SK-N-SH treated with all-trans-retinoic acid at 6 μM for 48 hours (cell line): ENCODE measurements at regions not wholly inside any gene's neighbourhood (a gene's known extent, or its start where the extent isn't known, plus 50 kb on each side); places are given as distances from the start of the nearest gene placed in this dataset.
"Not testable (repeated sequence)": the region's sequence is repeated elsewhere in the genome, so short reads cannot be mapped to it uniquely, and the experiment has no call there.

Experiments
- ATAC-seq: fragments of 200-7000 bp; cut with Tn5 transposase; 3 replicates; pipeline ENCODE4 v1.9.1; 2020; ENCODE audit warnings: mild to moderate bottlenecking, moderate library complexity
- ARNTL ChIP-seq: fragments of 450-650 bp; formaldehyde crosslinking; IDR thresholded peaks from 2 replicates; pipeline ENCODE4 v1.5.0; 2020; ENCODE audit warnings: low read depth, mild to moderate bottlenecking, moderate library complexity, borderline replicate concordance
- BACH2 ChIP-seq: fragments of 250-450 bp; sonication (Bioruptor Pico); IDR thresholded peaks from 2 replicates; pipeline ENCODE4 v1.9.0; 2021; ENCODE audit warnings: mild to moderate bottlenecking, borderline replicate concordance
- CSDC2 ChIP-seq: fragments of 250-450 bp; sonication (Bioruptor Pico); IDR thresholded peaks from 2 replicates; pipeline ENCODE4 v1.5.0; 2020; ENCODE audit warnings: mild to moderate bottlenecking, moderate library complexity
- ESRRG ChIP-seq: fragments of 250-450 bp; sonication (Bioruptor Pico); IDR thresholded peaks from 2 replicates; pipeline ENCODE4 v1.6.1; 2021; ENCODE audit warnings: mild to moderate bottlenecking
- GLIS3 ChIP-seq: fragments of 250-450 bp; sonication (Bioruptor Pico); IDR thresholded peaks from 2 replicates; pipeline ENCODE4 v1.5.0; 2020; ENCODE audit warnings: mild to moderate bottlenecking, moderate library complexity
- ISL1 ChIP-seq: fragments of 250-450 bp; sonication (Bioruptor Pico); IDR thresholded peaks from 2 replicates; pipeline ENCODE4 v2.1.2; 2022; ENCODE audit warnings: mild to moderate bottlenecking, moderate library complexity
- OSR1 ChIP-seq: fragments of 250-450 bp; sonication (Bioruptor Pico); IDR thresholded peaks from 2 replicates; pipeline ENCODE4 v1.8.0; 2022; ENCODE audit warnings: moderate library complexity, mild to moderate bottlenecking, inconsistent platforms
- RARB ChIP-seq: fragments of 250-450 bp; sonication (Bioruptor Pico); IDR thresholded peaks from 2 replicates; pipeline ENCODE4 v1.8.0; 2021; ENCODE audit warnings: mild to moderate bottlenecking, moderate library complexity
- SNAI2 ChIP-seq: fragments of 250-450 bp; sonication (Bioruptor Pico); IDR thresholded peaks from 2 replicates; pipeline ENCODE4 v1.5.0; 2020; ENCODE audit warnings: mild to moderate bottlenecking, moderate library complexity
- TCF4 ChIP-seq: fragments of 250-450 bp; sonication (Bioruptor Pico); IDR thresholded peaks from 2 replicates; pipeline ENCODE4 v1.8.0; 2021; ENCODE audit warnings: mild to moderate bottlenecking, moderate library complexity, borderline replicate concordance
- TOX ChIP-seq: fragments of 250-450 bp; sonication (Bioruptor Pico); IDR thresholded peaks from 2 replicates; pipeline ENCODE4 v1.8.0; 2021; ENCODE audit warnings: mild to moderate bottlenecking, moderate library complexity, borderline replicate concordance
- ZC3H10 ChIP-seq: fragments of 250-450 bp; sonication (Bioruptor Pico); IDR thresholded peaks from 2 replicates; pipeline ENCODE4 v1.5.1; 2021; ENCODE audit warnings: mild to moderate bottlenecking, moderate library complexity
- ZFP3 ChIP-seq: fragments of 250-450 bp; sonication (Bioruptor Pico); IDR thresholded peaks from 2 replicates; pipeline ENCODE4 v1.5.0; 2020; ENCODE audit warnings: mild to moderate bottlenecking, moderate library complexity
- ZFP30 ChIP-seq: fragments of 450-650 bp; formaldehyde crosslinking; IDR thresholded peaks from 2 replicates; pipeline ENCODE4 v1.5.0; 2022; ENCODE audit warnings: mild to moderate bottlenecking, moderate library complexity
- ZNF565 ChIP-seq: fragments of 450-650 bp; formaldehyde crosslinking; conservative IDR thresholded peaks from 2 replicates; pipeline ENCODE4 v1.5.0; 2020; ENCODE audit warnings: low read depth, mild to moderate bottlenecking, moderate library complexity
- ZNF70 ChIP-seq: fragments of 450-650 bp; formaldehyde crosslinking; IDR thresholded peaks from 2 replicates; pipeline ENCODE4 v1.5.0; 2020; ENCODE audit warnings: mild to moderate bottlenecking, moderate library complexity
- TF ChIP-seq, protein P1 (sequence below): fragments of 250-450 bp; sonication (Bioruptor Pico); IDR thresholded peaks from 2 replicates; pipeline ENCODE4 v1.8.0; 2020; ENCODE audit warnings: mild to moderate bottlenecking, moderate library complexity, borderline replicate concordance
- TF ChIP-seq, protein P2 (sequence below): fragments of 250-450 bp; sonication (Bioruptor Pico); IDR thresholded peaks from 2 replicates; pipeline ENCODE4 v1.5.1; 2020; ENCODE audit warnings: low read depth, mild to moderate bottlenecking, moderate library complexity
- TF ChIP-seq, protein P3 (sequence below): fragments of 250-450 bp; sonication (Bioruptor Pico); IDR thresholded peaks from 2 replicates; pipeline ENCODE4 v1.5.1; 2021; ENCODE audit warnings: mild to moderate bottlenecking, moderate library complexity
- TF ChIP-seq, protein P4 (sequence below): fragments of 250-450 bp; sonication (Bioruptor Pico); IDR thresholded peaks from 2 replicates; pipeline ENCODE4 v1.5.0; 2020; ENCODE audit warnings: mild to moderate bottlenecking, moderate library complexity
- TF ChIP-seq, protein P5 (sequence below): fragments of 250-450 bp; sonication (Bioruptor Pico); IDR thresholded peaks from 2 replicates; pipeline ENCODE4 v1.8.0; 2021; ENCODE audit warnings: low read depth, mild to moderate bottlenecking, moderate library complexity, borderline replicate concordance

DNA sequence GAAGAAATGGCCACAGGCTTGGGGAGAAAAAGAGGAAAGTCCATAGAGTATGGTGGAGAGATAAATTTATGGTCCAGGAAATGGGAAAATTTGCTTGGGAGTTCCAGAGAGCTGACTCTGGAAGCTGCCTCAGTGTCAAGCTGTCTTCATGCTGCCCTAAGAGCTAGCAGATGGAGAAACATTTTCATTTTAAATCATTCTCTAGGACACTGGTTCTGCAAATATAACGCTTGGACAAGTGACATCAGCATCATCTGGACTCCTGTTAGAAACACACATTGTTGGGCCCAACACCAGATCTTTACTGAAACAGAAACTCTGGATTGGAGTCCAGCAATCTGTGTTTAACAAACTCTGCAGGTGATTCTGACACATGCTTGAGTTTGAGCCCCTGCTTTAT, 592.0 kb upstream of the KLF12 start:
- no peak for ATAC-seq
- no peak for TF ChIP-seq ARNTL (CRISPR knock-in tag)
- no peak for TF ChIP-seq BACH2 (CRISPR knock-in tag)

DNA sequence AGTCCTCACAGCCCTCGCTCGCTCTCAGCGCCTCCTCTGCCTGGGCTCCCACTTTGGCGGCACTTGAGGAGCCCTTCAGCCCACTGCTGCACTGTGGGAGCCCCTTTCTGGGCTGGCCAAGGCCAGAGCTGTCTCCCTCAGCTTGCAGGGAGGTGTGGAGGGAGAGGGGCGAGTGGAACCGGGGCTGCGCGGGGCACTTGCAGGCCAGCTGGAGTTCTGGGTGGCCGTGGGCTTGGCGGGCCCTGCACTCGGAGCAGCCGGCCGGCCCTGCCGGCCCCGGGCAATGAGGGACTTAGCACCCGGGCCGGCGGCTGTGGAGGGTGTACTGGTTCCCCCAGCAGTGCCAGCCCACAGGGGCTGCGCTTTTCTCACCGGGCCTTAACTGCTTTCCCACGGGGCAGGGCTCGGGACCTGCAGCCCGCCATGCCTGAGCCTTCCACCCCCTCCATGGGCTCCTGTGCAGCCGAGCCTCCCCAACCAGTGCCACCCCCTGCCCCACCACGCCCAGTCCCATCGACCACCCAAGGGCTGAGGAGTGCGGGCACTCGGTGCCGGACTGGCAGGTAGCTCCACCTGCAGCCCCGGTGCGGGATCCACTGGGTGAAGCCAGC, 584.1 kb upstream of the KLF12 start:
- not testable (repeated sequence) for ATAC-seq

DNA sequence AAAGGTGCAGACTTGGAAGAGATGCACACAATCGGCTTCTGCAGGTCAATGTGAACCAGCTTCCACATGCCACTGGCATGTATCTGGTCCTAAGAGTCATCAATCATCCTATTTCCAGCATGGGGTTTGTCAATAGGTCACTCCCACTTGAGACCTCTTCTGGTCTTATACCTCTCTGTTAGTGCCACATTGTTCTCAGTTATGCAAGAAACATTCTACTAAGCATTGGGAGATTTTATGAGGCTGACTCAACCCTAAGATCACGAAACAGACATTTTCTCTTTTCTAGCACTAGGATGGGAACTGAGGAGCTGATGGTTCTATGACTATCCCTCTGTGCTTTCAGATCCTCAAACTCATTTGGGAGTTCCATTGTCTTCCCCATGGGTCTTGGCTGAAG, 581.5 kb upstream of the KLF12 start:
- ATAC-seq: no peak
- no peak for TF ChIP-seq ZNF70 (CRISPR knock-in tag)
- TF ChIP-seq ZNF565 (CRISPR knock-in tag): no peak

DNA sequence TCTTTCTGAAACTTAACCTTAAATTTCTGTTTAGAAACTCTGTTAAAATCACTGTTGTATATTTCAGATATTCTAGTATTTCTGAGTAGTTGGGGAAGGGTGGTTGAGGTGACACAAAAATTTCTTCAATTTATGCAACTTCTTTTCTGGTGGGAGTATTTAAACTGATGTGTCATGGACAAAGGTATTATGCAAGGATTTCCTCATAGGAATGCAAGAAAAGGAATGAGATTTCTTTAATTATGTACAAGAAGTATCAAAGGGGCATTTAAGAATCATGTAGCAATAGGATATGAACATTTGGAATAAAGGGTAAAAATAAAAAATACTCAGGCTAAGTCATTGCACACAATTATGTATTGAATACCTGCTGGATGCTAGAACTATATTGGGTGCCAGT, 575.8 kb upstream of the KLF12 start:
- ATAC-seq: no peak
- TF ChIP-seq, protein P1, sequence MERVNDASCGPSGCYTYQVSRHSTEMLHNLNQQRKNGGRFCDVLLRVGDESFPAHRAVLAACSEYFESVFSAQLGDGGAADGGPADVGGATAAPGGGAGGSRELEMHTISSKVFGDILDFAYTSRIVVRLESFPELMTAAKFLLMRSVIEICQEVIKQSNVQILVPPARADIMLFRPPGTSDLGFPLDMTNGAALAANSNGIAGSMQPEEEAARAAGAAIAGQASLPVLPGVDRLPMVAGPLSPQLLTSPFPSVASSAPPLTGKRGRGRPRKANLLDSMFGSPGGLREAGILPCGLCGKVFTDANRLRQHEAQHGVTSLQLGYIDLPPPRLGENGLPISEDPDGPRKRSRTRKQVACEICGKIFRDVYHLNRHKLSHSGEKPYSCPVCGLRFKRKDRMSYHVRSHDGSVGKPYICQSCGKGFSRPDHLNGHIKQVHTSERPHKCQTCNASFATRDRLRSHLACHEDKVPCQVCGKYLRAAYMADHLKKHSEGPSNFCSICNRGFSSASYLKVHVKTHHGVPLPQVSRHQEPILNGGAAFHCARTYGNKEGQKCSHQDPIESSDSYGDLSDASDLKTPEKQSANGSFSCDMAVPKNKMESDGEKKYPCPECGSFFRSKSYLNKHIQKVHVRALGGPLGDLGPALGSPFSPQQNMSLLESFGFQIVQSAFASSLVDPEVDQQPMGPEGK (CRISPR knock-in tag): no peak
- TF ChIP-seq ARNTL (CRISPR knock-in tag) (no peak), GLIS3 (no peak), ESRRG (CRISPR knock-in tag) (no peak), TOX (CRISPR knock-in tag) (no peak), OSR1 (no peak), ZNF70 (CRISPR knock-in tag) (no peak), CSDC2 (CRISPR knock-in tag) (no peak), ZFP30 (CRISPR knock-in tag) (no peak), ZC3H10 (CRISPR knock-in tag) (no peak), ZNF565 (CRISPR knock-in tag) (no peak), SNAI2 (CRISPR knock-in tag) (no peak)
- TF ChIP-seq, protein P2, sequence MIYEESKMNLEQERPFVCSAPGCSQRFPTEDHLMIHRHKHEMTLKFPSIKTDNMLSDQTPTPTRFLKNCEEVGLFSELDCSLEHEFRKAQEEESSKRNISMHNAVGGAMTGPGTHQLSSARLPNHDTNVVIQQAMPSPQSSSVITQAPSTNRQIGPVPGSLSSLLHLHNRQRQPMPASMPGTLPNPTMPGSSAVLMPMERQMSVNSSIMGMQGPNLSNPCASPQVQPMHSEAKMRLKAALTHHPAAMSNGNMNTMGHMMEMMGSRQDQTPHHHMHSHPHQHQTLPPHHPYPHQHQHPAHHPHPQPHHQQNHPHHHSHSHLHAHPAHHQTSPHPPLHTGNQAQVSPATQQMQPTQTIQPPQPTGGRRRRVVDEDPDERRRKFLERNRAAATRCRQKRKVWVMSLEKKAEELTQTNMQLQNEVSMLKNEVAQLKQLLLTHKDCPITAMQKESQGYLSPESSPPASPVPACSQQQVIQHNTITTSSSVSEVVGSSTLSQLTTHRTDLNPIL: no peak
- TF ChIP-seq, protein P3, sequence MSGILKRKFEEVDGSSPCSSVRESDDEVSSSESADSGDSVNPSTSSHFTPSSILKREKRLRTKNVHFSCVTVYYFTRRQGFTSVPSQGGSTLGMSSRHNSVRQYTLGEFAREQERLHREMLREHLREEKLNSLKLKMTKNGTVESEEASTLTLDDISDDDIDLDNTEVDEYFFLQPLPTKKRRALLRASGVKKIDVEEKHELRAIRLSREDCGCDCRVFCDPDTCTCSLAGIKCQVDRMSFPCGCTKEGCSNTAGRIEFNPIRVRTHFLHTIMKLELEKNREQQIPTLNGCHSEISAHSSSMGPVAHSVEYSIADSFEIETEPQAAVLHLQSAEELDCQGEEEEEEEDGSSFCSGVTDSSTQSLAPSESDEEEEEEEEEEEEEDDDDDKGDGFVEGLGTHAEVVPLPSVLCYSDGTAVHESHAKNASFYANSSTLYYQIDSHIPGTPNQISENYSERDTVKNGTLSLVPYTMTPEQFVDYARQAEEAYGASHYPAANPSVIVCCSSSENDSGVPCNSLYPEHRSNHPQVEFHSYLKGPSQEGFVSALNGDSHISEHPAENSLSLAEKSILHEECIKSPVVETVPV: no peak
- TF ChIP-seq, protein P4, sequence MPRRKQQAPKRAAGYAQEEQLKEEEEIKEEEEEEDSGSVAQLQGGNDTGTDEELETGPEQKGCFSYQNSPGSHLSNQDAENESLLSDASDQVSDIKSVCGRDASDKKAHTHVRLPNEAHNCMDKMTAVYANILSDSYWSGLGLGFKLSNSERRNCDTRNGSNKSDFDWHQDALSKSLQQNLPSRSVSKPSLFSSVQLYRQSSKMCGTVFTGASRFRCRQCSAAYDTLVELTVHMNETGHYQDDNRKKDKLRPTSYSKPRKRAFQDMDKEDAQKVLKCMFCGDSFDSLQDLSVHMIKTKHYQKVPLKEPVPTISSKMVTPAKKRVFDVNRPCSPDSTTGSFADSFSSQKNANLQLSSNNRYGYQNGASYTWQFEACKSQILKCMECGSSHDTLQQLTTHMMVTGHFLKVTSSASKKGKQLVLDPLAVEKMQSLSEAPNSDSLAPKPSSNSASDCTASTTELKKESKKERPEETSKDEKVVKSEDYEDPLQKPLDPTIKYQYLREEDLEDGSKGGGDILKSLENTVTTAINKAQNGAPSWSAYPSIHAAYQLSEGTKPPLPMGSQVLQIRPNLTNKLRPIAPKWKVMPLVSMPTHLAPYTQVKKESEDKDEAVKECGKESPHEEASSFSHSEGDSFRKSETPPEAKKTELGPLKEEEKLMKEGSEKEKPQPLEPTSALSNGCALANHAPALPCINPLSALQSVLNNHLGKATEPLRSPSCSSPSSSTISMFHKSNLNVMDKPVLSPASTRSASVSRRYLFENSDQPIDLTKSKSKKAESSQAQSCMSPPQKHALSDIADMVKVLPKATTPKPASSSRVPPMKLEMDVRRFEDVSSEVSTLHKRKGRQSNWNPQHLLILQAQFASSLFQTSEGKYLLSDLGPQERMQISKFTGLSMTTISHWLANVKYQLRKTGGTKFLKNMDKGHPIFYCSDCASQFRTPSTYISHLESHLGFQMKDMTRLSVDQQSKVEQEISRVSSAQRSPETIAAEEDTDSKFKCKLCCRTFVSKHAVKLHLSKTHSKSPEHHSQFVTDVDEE (CRISPR knock-in tag): no peak

DNA sequence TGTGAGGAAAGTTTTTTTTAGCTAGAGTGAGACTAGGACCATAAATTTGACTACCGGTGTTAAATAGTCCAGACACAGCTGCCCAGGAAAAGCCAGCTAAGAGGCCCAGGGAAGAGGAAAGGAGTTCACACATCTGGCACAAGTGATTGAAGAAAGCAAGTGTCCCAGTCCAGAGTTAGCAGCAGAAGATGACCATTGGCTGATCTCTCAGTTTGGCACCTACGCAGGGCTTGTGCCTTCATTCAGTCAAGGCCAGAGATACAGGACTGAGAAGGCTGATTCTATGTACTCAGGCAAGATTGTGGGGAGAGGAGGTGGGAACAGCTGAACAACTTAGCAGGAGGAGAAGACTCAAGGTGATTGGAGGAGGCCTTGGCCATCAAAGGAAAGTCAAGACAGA, 575.0 kb upstream of the KLF12 start:
- no peak for TF ChIP-seq CSDC2 (CRISPR knock-in tag)
- TF ChIP-seq TCF4 (CRISPR knock-in tag): no peak
- TF ChIP-seq ISL1 (CRISPR knock-in tag): no peak
- TF ChIP-seq TOX (CRISPR knock-in tag): no peak
- TF ChIP-seq ARNTL (CRISPR knock-in tag): no peak
- no peak for TF ChIP-seq ZFP3 (CRISPR knock-in tag)
- TF ChIP-seq, protein P1 (CRISPR knock-in tag): no peak
- no peak for TF ChIP-seq GLIS3
- TF ChIP-seq ZNF70 (CRISPR knock-in tag): no peak
- TF ChIP-seq, protein P5, sequence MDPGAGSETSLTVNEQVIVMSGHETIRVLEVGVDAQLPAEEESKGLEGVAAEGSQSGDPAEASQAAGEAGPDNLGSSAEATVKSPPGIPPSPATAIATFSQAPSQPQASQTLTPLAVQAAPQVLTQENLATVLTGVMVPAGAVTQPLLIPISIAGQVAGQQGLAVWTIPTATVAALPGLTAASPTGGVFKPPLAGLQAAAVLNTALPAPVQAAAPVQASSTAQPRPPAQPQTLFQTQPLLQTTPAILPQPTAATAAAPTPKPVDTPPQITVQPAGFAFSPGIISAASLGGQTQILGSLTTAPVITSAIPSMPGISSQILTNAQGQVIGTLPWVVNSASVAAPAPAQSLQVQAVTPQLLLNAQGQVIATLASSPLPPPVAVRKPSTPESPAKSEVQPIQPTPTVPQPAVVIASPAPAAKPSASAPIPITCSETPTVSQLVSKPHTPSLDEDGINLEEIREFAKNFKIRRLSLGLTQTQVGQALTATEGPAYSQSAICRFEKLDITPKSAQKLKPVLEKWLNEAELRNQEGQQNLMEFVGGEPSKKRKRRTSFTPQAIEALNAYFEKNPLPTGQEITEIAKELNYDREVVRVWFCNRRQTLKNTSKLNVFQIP (CRISPR knock-in tag): no peak
- TF ChIP-seq, protein P3: no peak
- no peak for TF ChIP-seq RARB (CRISPR knock-in tag)
- TF ChIP-seq ZFP30 (CRISPR knock-in tag): no peak
- ATAC-seq: no peak
